SU-DHL-6 (cell line): ENCODE measurements at regions not wholly inside any gene's neighbourhood (a gene's known extent, or its start where the extent isn't known, plus 50 kb on each side); places are given as distances from the start of the nearest gene placed in this dataset.

Experiments used
- CTCF ChIP-seq: fragments of 200-600 bp; sonication (generic); IDR thresholded peaks from one replicate; pipeline ENCODE4 v1.5.1; 2017; ENCODE audit warnings: antibody characterized with exemption, mild to moderate bottlenecking, low read length, moderate library complexity; ENCODE audit not compliant: insufficient read depth, poor library complexity, severe bottlenecking
- EZH2phosphoT487 ChIP-seq: fragments of 200-600 bp; sonication (generic), shearing (Covaris generic); conservative IDR thresholded peaks from 2 replicates; pipeline ENCODE4 v1.6.1; 2018; ENCODE audit warnings: mild to moderate bottlenecking, antibody characterized with exemption, low read length, moderate library complexity, mixed read lengths

- no peak for TF ChIP-seq EZH2phosphoT487
- no peak for TF ChIP-seq CTCF
Measured at GRCh38 chr3:107124885-107125284, 252.4 kb upstream of the CCDC54 start.
